ENCODE measurements at regions not wholly inside any gene's neighbourhood (a gene's known extent, or its start where the extent isn't known, plus 50 kb on each side); places are given as distances from the start of the nearest gene placed in this dataset.

- TF ChIP-seq POLR2AphosphoS5 (IDR thresholded peaks at IDR 0.05; ENCODE audit: low read depth, low read length): no peak
- TF ChIP-seq, protein P1, sequence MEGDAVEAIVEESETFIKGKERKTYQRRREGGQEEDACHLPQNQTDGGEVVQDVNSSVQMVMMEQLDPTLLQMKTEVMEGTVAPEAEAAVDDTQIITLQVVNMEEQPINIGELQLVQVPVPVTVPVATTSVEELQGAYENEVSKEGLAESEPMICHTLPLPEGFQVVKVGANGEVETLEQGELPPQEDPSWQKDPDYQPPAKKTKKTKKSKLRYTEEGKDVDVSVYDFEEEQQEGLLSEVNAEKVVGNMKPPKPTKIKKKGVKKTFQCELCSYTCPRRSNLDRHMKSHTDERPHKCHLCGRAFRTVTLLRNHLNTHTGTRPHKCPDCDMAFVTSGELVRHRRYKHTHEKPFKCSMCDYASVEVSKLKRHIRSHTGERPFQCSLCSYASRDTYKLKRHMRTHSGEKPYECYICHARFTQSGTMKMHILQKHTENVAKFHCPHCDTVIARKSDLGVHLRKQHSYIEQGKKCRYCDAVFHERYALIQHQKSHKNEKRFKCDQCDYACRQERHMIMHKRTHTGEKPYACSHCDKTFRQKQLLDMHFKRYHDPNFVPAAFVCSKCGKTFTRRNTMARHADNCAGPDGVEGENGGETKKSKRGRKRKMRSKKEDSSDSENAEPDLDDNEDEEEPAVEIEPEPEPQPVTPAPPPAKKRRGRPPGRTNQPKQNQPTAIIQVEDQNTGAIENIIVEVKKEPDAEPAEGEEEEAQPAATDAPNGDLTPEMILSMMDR (IDR thresholded peaks at IDR 0.05): no peak
- TF ChIP-seq SIN3A (IDR thresholded peaks at IDR 0.05; ENCODE audit: borderline replicate concordance, insufficient read depth, low read depth, low read length): no peak
Measured at GRCh38 chr6:14718861-14719260, 527.0 kb upstream of the JARID2 start.
